H1 (cell line): ENCODE measurements at regions not wholly inside any gene's neighbourhood (a gene's known extent, or its start where the extent isn't known, plus 50 kb on each side); places are given as distances from the start of the nearest gene placed in this dataset.

Experiments used
- CTCF ChIA-PET: fragments of 300-600 bp; sonication (Branson Sonifier 250); formaldehyde crosslinking; loops from one replicate; lab custom pipeline; 2021; ENCODE audit not compliant: partially characterized antibody; lab: Charles Lee
- POLR2A ChIA-PET: fragments of 300-600 bp; sonication (Branson Sonifier 250); formaldehyde crosslinking; loops from one replicate; lab custom pipeline; 2021; ENCODE audit warnings: inconsistent platforms; ENCODE audit not compliant: partially characterized antibody; lab: Charles Lee
- DNase-seq, 2 experiments: peaks; one replicate each; pipeline versions ENCODE4 v3.0.0 to v3.0.0-alpha.2; 2010 to 2022; ENCODE audit warnings: low spot score in 2 of 2, low read depth in 1 of 2, mixed read lengths in 1 of 2
- FAIRE-seq: peaks from 2 replicates; lab custom pipeline; 2011; peaks lifted over from hg19 to GRCh38; lab: Jason Lieb, UNC
- H2AFZ ChIP-seq: 2 replicates; pipeline ENCODE4 v1.8.1; 2012; ENCODE audit warnings: low read length, inconsistent platforms
- H2AK5ac ChIP-seq: 2 replicates; pipeline ENCODE4 v1.6.1; 2013; ENCODE audit warnings: low read depth, low read length
- H2BK120ac ChIP-seq: replicated peaks from 2 replicates; pipeline ENCODE3; 2013; ENCODE audit warnings: low read depth, low read length, inconsistent platforms
- H2BK12ac ChIP-seq: 2 replicates; pipeline ENCODE4 v1.6.1; 2013; ENCODE audit warnings: low read depth, low read length
- H2BK15ac ChIP-seq: 2 replicates; pipeline ENCODE4 v1.6.1; 2013; ENCODE audit warnings: low read length
- H2BK20ac ChIP-seq: 2 replicates; pipeline ENCODE4 v1.6.1; 2013; ENCODE audit warnings: low read length
- H2BK5ac ChIP-seq: 2 replicates; pipeline ENCODE4 v1.6.1; 2013; ENCODE audit warnings: low read depth, low read length
- H3K14ac ChIP-seq: 2 replicates; pipeline ENCODE4 v1.6.1; 2013; ENCODE audit warnings: inconsistent platforms; ENCODE audit not compliant: insufficient read length
- H3K18ac ChIP-seq: 2 replicates; pipeline ENCODE4 v1.6.1; 2013; ENCODE audit warnings: low read length; ENCODE audit errors: extremely low read depth
- H3K23ac ChIP-seq: 2 replicates; pipeline ENCODE4 v1.6.1; 2013; ENCODE audit warnings: inconsistent platforms; ENCODE audit not compliant: insufficient read length
- H3K23me2 ChIP-seq: 2 replicates; pipeline ENCODE4 v1.6.1; 2013; ENCODE audit warnings: low read depth, low read length
- H3K27ac ChIP-seq: 2 replicates; pipeline ENCODE4 v1.6.1; 2011; ENCODE audit warnings: low read depth, low read length, inconsistent platforms
- H3K27me3 ChIP-seq, 4 experiments: replicated peaks in 1 of 4; 1 replicate in 1 of 4; 2 replicates in 3 of 4; pipeline versions ENCODE4 v1.6.1 to v1.8.1; 2011 to 2013; ENCODE audit warnings: low read length in 3 of 4, mild to moderate bottlenecking in 3 of 4, inconsistent platforms in 2 of 4, mixed read lengths in 2 of 4, moderate library complexity in 1 of 4; ENCODE audit not compliant: control insufficient read depth in 3 of 4, insufficient read depth in 3 of 4; ENCODE audit errors: extremely low read depth in 1 of 4
- H3K36me3 ChIP-seq, 4 experiments: 2 replicates each; pipeline versions ENCODE4 v1.6.1 to v1.8.1; 2011 to 2013; ENCODE audit warnings: mild to moderate bottlenecking in 4 of 4, low read length in 3 of 4, moderate library complexity in 2 of 4, control low read depth in 1 of 4, inconsistent platforms in 1 of 4; ENCODE audit not compliant: insufficient read depth in 4 of 4, control insufficient read depth in 2 of 4
- H3K4ac ChIP-seq: replicated peaks from 2 replicates; pipeline ENCODE3; 2013; ENCODE audit warnings: low read length, low read depth, mixed read lengths, inconsistent platforms; ENCODE audit not compliant: insufficient read length
- H3K4me1 ChIP-seq, 4 experiments: replicated peaks in 1 of 4; 1 replicate in 1 of 4; 2 replicates in 3 of 4; pipeline versions ENCODE4 v1.6.1 to v1.8.1; 2011 to 2013; ENCODE audit warnings: low read length in 3 of 4, inconsistent platforms in 2 of 4, mixed read lengths in 1 of 4; ENCODE audit not compliant: insufficient read depth in 4 of 4, control insufficient read depth in 3 of 4
- H3K4me2 ChIP-seq, 2 experiments: 2 replicates each; pipeline versions ENCODE4 v1.6.1 to v1.8.1; 2011 to 2013; ENCODE audit warnings: low read depth in 2 of 2, low read length in 2 of 2, control low read depth in 1 of 2, inconsistent platforms in 1 of 2, mild to moderate bottlenecking in 1 of 2; ENCODE audit not compliant: insufficient read depth in 1 of 2
- H3K4me3 ChIP-seq, 4 experiments: fragments of 200-600, 300-600 bp in 1 of 4; sonication (generic), shearing (Covaris generic), sonication (Bioruptor Twin) in 1 of 4; 2 replicates each; pipeline versions ENCODE4 v1.5.1 to v1.8.1; 2011 to 2016; ENCODE audit warnings: low read length in 4 of 4, low read depth in 3 of 4, control low read depth in 2 of 4, inconsistent platforms in 2 of 4, mild to moderate bottlenecking in 2 of 4, mixed read lengths in 1 of 4, moderate library complexity in 1 of 4; ENCODE audit not compliant: insufficient read depth in 2 of 4; ENCODE audit errors: extremely low read depth in 1 of 4
- H3K56ac ChIP-seq: replicated peaks from 2 replicates; pipeline ENCODE3; 2013; ENCODE audit warnings: low read depth, mild to moderate bottlenecking, mixed read lengths, low read length, inconsistent platforms; ENCODE audit not compliant: insufficient read length
- H3K79me1 ChIP-seq: 2 replicates; pipeline ENCODE4 v1.6.1; 2013; ENCODE audit warnings: low read depth, low read length, control low read depth
- H3K79me2 ChIP-seq, 2 experiments: 2 replicates each; pipeline versions ENCODE4 v1.6.1 to v1.8.1; 2012 to 2013; ENCODE audit warnings: low read length in 2 of 2, mild to moderate bottlenecking in 2 of 2, inconsistent platforms in 1 of 2; ENCODE audit not compliant: insufficient read depth in 2 of 2, control insufficient read depth in 1 of 2
- H3K9ac ChIP-seq, 4 experiments: replicated peaks in 1 of 4; 1 replicate in 1 of 4; 2 replicates in 3 of 4; pipeline versions ENCODE4 v1.6.1 to v1.8.1; 2011 to 2013; ENCODE audit warnings: low read depth in 3 of 4, low read length in 3 of 4, control low read depth in 2 of 4, mild to moderate bottlenecking in 2 of 4, moderate library complexity in 2 of 4, inconsistent platforms in 1 of 4; ENCODE audit errors: extremely low read depth in 1 of 4
- H3K9me3 ChIP-seq, 2 experiments: 2 replicates each; pipeline versions ENCODE4 v1.6.1 to v1.8.1; 2012 to 2013; ENCODE audit warnings: mild to moderate bottlenecking in 2 of 2, moderate library complexity in 2 of 2, control low read depth in 1 of 2, inconsistent platforms in 1 of 2, low read depth in 1 of 2, low read length in 1 of 2, mixed read lengths in 1 of 2; ENCODE audit not compliant: insufficient read depth in 2 of 2
- H4K20me1 ChIP-seq, 2 experiments: replicated peaks in 1 of 2; 2 replicates each; pipeline versions ENCODE3 to v1.8.1; 2011 to 2013; ENCODE audit warnings: inconsistent platforms in 2 of 2, low read length in 2 of 2, mild to moderate bottlenecking in 1 of 2; ENCODE audit not compliant: insufficient read depth in 2 of 2, control insufficient read depth in 1 of 2
- H4K5ac ChIP-seq: 2 replicates; pipeline ENCODE4 v1.6.1; 2013; ENCODE audit warnings: low read length, low read depth, mixed read lengths, inconsistent platforms; ENCODE audit not compliant: insufficient read length
- H4K8ac ChIP-seq: 2 replicates; pipeline ENCODE4 v1.8.0; 2013; ENCODE audit warnings: mild to moderate bottlenecking, moderate library complexity, low read length, inconsistent platforms; ENCODE audit not compliant: insufficient read depth; ENCODE audit errors: extremely low read depth
- H4K91ac ChIP-seq: replicated peaks from 2 replicates; pipeline ENCODE3; 2013; ENCODE audit warnings: low read length, mixed read lengths, inconsistent platforms; ENCODE audit not compliant: insufficient read length
- CHD2 ChIP-seq: IDR thresholded peaks from 2 replicates; pipeline ENCODE4 v1.6.1; 2012; ENCODE audit warnings: low read length, improper control_type of control experiment
- SIRT6 ChIP-seq: IDR thresholded peaks from one replicate; pipeline ENCODE4 v1.7.1; 2012; ENCODE audit warnings: low read length, inconsistent platforms
- SP4 ChIP-seq: IDR thresholded peaks from 2 replicates; pipeline ENCODE4 v1.6.1; 2012; ENCODE audit warnings: low read length, inconsistent platforms
- WGBS, 2 experiments: shearing (Covaris generic) in 1 of 2; methylation state at CpG; one replicate each; pipeline versions ENCODE4 v1.1.6 to v1.1.7; 2013 to 2015; ENCODE audit warnings: low lambda C conversion rate in 2 of 2, mixed read lengths in 2 of 2, inconsistent platforms in 1 of 2, low coverage in 1 of 2, missing lambda C conversion rate in 1 of 2; ENCODE audit not compliant: insufficient replicate concordance in 2 of 2, insufficient coverage in 1 of 2, insufficient read length in 1 of 2; ENCODE audit errors: extremely low coverage in 1 of 2, missing lambda C conversion rate in 1 of 2; 5-methylcytosine and 5-hydroxymethylcytosine counted together

- CTCF ChIA-PET, result interaction anchor here (1.8 kb wide), 1 partner anchor 10 kb away, joined by 6 read pairs; no protein-coding TSS in a partner anchor
- Histone ChIP-seq H3K23ac (no peak overlapping the region), H3K56ac (no peak overlapping the region), H2AK5ac (no peak overlapping the region), H4K20me1 (no peaks in the 10 kb centered on the region), H3K9me3 (no peaks in the 10 kb centered on the region), H3K36me3 (no peaks in the 10 kb centered on the region), H3K79me1 (no peaks in the 10 kb centered on the region), H3K27ac (no peak overlapping the region), H4K8ac (no peak overlapping the region), H2BK5ac (no peak overlapping the region), H2BK20ac (no peak overlapping the region), H3K27me3 (no peaks in the 10 kb centered on the region), H3K4me3 (no peak overlapping the region), H3K4me2 (no peak overlapping the region), H3K14ac (no peak overlapping the region), H3K9ac (no peak overlapping the region), H4K91ac (no peak overlapping the region), H3K4ac (no peak overlapping the region), H3K4me1 (no peaks in the 10 kb centered on the region), H3K23me2 (no peaks in the 10 kb centered on the region), H2BK120ac (no peak overlapping the region), H2AFZ (no peak overlapping the region), H2BK15ac (no peak overlapping the region), H2BK12ac (no peak overlapping the region), H4K5ac (no peak overlapping the region), H3K18ac (no peak overlapping the region), H3K79me2 (no peaks in the 10 kb centered on the region)
- DNase-seq (no peak), FAIRE-seq (no peak)
- POLR2A ChIA-PET, result interaction anchor here (0.6 kb wide), 1 partner anchor 627 kb away, joined by 4 read pairs; no protein-coding TSS in a partner anchor
- WGBS, 2 experiments, result 97% methylated on average over 4 of the region's 4 CpGs; no CpG with 5 or more reads in 1 of the 2 experiments
- TF ChIP-seq CHD2 (no peak), SP4 (no peak), SIRT6 (no peak)
Observed at GRCh38 chr11:13883042-13883441, 79.5 kb upstream of the SPON1 start.
